ENCODE measurements at regions not wholly inside any gene's neighbourhood (a gene's known extent, or its start where the extent isn't known, plus 50 kb on each side); places are given as distances from the start of the nearest gene placed in this dataset.

DNA sequence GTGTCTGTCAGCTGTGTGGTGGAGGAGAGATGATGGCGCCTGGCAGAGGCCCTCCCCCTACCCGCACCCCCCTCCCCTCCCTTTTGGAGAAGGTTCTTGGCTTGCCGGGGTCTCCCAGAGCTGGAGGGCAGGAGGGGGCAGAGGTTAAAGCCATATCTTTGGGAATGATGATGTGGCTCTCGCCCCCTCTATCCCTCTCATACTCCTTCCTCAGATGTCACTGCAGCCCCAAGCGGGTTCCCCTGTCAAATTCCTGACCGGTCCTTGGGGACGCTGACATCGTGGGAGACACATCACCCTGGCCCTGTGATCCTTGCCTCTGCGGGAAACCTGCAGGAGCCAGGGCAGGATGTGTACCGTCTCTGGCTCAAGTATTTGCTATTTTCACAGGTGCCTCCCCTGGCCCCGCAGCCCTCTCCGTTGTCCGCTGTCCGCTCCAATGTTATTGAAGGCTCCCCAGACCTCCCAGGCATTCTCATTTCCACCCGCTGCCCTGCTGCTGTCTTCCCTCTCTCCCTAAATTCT lies 109.5 kb downstream of the FOXD1 start:
- no peak for DNase-seq (ENCODE audit: low spot score)

DNA sequence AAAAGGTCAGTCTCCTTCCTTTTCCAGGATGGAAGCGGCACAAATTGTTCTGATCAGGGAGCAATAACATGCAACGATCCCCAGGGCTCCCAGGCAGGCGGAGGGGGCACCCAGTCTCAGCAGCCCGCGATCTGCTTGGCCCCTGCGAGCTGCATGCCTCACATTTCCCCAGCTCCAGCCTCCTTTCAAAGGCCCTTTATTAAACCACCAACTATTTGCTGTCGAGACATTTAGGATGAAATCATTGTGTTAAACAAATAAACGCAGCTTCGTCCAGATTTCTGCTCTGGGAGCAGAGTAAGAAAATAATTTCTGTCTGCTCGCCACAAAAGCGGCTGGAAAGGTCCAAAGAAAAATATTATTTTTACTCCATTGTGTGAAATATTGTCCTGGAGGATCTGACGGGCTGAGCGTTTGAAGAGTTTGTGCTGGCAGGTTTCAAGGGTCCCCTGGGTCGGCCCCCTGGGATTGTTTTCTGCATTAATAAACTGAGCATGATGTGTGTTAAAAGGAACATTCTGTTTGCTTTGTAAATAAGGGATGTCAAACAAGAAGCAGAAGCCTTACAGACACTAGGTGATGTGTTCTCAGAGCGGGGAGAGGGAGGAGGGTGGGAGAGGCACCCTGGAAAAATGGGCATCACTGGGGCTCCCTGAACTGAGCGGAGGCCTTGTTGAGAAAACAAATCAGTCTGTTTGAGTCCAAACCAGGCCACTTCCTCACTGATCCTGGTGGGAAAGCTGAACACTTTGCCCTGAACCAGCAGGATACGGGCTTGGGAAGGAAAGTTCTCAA lies 110.1 kb downstream of the FOXD1 start:
- DNase-seq (ENCODE audit: low spot score): no peak

DNA sequence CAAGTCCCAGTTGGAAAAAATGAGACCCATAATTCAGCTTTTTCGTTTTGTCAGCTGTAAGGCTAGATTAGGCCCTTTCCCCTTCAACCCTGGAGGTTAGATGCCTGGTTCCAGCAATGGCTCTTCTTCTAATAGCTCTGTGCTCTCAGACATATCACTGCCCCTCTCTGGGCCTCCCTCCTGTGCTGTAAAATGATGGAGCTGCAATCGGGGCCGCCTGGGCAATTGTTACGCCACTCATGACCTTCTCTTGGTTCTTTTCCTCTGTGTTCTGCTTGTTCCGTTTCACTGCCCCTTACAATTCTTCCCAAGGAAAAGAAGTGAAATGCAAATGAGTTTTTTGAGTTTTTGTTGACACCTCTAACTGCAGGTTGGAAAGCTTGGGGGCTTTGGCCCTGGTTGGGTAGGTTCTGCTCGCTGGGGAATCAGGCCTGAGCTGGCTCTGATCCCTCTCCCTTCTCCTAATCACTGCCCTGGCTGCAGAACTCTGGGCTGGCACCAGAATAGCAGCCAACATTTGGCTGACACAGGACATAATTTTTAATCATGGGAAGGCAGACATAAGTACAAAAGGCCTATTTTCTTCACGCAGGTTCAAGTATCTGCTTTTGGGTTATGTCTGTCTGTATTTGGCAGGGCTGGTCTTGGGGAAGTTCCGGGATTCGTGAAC lies 110.9 kb downstream of the FOXD1 start:
- DNase-seq (ENCODE audit: low spot score): no peak

DNA sequence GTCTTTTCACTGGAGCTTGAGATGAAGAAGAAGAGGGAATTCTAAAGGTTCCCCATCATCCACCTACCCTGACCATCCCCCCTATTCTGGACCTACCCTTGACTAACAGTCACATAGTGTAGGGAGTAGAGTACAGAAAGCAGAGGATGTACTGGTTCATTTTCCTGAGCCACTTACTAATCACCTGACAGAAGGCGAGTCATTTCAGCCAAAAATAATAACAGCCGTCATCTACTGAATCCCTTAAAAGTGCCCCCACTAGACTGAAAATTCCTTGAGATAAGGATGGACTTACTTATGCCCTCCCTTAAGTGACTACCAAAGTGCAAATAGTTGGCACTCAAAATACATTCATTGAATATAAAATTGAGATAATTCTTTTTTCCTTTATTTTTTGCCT lies 112.2 kb downstream of the FOXD1 start:
- DNase-seq (ENCODE audit: low spot score): no peak

DNA sequence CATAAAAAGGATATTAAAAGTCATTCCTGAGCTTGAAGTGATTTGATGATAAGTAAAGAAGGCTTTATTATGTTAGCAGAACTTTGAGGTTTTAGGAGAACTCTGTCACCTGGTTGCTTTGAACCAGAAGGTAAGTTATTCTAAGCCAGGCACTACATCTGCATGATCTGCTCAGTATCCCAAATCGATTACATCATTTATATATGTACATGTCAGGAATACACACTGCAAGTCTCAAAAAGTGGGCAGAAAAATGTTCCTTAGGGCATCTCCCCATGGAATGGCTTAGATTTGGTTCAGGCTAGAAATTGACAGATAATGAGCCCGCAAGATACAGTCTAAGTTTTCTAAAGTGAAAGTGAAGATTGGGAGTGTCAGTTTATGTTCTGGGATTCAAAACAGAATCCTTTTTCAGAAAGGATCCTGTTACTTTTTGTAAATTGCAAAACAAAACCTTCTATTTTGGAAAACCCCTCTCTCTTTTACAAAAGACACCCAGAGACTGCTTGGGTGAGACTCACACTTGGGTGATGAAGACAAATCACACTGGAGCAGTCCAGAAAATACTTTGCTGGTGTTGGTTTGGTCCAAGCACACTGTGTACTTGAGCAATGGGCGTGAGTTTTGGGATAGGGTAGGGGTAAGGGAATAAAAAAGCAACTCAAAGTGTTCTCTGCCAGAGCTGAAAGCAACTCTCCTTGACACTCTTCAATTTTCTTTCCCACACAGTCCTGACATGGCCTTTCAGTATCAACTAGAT lies 114.5 kb downstream of the FOXD1 start:
- no peak for DNase-seq (ENCODE audit: low spot score)

DNA sequence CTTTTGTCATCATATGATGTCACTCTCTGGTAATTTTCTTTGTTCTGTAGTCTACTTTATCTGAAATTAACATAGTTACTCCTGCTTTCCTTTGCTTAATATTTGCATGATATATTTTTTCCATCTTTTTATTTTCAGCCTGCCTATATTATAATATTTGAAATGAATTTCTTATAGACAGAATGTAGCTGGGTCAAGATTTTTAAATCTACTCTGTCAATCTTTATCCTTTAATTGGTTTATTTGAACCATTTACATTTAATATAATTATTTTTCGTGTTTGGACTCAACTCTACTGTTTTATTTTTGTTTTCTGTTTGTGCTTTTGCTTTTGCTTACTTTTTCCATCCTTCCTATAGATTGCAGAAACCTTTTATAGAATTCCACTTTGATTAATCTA lies 118.0 kb downstream of the FOXD1 start:
- DNase-seq (ENCODE audit: low spot score): no peak

DNA sequence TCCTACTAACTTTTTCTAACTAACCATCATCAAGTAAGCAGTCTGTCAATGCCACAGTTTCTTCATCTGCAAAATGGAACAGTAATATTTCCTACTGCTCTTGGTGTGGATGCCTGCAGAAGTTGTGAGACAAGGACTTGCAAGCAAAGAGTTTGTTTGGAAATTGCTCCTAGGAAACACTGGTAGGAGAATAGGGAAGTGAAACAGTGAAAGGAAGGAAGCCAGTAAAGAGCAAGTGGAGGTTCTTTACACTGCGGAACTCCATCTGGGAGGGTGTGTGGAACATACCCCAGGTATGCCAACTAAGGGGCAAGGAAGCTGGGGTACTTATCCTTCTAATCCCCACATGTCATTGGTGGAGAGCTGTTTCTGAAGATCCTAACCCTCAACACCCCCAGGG lies 119.9 kb downstream of the FOXD1 start:
- DNase-seq (ENCODE audit: low spot score): no peak

DNA sequence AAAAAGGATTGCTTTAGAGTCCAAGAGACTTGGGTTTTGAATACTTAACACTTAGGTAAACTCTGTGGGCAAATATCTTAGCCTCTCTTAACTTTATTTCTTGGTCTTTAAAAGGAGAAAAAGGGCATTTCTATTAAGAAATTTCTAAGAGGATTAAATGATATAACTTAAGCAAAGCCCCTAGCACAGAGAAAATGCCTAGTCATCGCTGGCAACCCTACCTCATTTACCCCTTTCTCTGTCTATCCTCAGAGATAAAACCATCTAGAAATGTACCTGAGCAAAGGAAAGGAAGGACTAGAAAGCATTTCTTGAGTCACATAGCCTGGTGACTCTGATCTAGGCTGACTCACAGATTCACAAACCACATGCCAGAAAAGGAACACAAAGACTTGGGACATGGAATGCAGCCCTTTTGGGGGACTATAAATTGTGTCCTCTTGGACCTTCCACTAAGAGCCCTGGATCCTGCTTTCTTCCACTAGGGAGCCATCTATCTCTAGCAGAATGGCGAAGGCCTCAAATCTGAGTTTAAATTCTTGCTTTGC lies 120.6 kb downstream of the FOXD1 start:
- no peak for DNase-seq (ENCODE audit: low spot score)

DNA sequence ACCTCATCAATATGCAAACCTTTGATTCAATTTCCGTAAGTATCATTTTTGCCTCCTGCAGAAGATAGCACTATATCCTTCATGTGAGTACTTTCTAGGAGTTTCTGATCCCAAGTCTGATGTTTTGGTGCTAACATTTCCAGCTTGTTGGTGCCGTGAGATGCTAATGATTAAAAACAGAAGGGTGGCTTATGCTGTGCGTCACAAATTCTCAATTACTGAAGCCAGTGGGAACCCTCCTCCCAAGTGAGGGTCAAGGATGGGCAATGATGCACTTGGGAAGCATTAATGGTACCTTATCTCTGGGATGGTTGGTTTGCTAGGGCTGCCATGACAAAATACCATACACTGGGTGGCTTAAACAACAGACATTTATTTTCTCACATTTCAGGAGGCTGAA lies 123.0 kb downstream of the FOXD1 start:
- DNase-seq (ENCODE audit: low spot score): no peak

DNA sequence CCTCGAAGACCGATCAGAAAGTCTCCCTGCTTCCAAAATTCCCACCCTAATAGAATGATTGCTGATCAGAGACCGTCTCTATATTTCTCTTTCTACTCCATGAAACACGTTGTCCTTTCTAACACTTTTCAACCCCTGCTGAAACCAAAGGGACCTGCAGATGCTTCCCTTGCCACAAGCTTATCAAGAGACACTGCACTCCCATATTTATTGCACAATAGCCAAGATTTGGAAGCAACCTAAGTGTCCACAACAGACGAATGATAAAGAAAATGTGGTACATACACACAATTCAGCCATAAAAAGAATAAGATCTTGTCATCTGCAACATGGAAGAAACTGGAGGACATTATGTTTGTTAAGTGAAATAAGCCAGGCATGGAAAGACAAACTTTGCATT lies 125.1 kb downstream of the FOXD1 start:
- DNase-seq (ENCODE audit: low spot score): no peak

DNA sequence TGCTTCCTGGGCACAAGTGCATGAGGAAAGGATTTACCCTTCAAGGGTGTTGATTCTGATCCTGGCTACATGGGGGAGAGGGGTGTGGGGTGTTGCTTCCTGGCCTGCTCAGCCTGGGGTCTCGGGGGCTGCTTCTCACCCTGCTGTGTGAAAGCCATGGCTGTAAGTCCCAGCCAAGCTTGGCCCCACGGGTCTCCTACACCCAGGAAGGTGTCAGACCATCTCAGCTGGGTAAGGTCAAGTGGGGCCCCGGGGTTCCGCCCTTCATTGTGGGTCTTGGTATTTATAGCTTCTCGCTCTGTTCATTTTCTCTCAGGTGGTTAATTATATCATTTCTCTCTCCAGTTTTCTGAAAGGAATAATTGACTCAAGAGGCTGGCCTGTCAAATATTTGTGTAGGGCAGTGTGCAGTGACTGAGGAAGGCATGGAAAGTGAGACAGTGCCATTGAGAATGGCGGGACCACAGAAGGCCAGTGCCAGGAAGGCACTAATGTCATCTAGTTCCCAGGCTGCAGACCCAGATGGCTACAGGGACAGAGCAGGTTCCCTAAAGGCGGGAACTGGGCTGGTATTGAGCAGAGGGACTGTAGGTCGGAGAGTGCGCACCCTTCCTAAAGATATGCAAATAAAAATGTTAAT lies 126.0 kb downstream of the FOXD1 start:
- no peak for DNase-seq (ENCODE audit: low spot score)

DNA sequence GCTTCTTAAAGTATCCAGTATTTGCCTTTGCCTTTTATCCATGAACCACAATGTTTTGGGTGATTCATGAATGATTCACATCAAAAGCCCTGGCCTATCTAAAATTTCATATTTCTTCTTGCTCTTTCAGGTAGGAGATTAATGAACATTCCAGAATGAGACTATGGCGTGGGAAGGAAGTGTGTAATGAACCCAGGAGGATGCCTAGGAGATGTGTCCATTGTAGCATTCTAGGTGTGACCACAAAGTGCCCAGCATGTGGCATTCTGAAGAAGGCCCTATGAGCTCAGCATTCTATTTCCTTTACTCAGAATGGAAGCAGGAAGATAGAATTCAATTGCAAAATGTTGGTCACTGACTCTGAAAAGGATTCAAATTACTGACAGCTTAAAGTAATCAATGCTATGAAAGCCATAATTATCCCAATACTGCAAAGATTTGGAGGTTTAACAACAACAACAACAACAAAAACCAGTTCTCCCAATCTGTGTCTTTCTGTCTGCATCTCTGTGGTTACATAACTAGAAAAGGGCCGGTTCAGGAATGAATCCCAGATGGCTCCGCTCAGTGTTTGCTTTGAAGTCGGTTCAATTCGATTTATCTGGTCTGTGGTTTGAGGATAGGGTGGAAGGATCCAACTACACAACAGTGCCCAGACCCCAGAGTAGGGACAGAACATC lies 126.7 kb downstream of the FOXD1 start:
- DNase-seq (ENCODE audit: low spot score): no peak

DNA sequence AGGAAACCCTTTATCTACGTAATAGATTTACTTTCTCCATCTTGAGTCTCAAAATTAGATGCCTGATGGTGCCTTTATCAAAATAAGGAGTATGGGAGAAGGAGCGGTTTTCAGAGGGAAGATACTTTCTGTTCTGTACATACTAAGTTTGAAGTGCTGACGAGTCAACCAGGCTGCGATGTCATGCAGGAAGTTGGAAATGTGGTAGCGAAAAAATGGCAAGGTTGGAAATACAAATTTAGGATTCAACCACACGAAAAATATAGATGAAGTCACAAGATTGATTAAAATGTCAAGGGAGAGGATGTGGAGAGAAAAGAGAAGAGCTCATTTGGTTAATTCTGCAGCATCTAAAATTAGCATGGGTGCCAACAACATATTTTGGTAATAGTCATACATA lies 129.5 kb downstream of the FOXD1 start:
- DNase-seq (ENCODE audit: low spot score): no peak

DNA sequence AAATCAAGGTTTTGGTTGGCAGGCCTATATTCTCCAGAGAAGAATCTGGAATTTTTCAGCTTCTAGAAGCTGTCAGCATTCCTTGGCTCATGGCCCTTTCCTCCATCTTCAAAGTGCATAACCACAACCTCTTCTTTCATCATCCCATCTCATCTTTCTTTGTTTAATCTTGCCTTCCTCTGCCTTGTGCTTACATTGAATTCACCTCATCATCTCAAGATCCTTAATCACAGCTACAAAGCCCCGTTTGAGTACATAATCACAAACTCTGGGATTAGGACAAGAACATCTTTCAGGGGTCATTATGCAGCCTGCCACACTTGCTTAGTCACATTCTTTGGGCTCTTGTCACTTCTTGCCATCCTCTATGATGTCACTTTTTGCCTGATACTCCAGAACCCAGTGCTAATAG lies 130.3 kb downstream of the FOXD1 start:
- DNase-seq (ENCODE audit: low spot score): no peak

DNA sequence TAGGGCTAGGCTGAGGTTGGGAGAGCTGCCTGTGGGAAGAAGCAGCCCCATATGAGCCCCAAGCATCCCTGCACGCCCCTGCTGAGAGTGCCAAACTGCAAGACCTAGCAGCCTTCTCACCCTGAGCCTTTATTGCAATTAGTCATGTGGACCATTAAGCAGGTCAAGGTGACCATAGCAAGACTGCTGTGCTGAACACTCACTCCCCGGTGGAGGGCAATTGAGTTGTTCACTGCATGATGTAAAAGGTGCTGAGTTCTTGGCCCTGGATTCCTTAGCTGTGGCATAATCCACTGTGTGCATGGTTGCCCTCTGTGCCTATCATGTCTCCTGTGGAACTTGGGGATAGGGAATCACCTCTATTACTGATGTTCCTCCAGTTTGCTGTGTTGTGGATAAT lies 131.1 kb downstream of the FOXD1 start:
- DNase-seq (ENCODE audit: low spot score): no peak

DNA sequence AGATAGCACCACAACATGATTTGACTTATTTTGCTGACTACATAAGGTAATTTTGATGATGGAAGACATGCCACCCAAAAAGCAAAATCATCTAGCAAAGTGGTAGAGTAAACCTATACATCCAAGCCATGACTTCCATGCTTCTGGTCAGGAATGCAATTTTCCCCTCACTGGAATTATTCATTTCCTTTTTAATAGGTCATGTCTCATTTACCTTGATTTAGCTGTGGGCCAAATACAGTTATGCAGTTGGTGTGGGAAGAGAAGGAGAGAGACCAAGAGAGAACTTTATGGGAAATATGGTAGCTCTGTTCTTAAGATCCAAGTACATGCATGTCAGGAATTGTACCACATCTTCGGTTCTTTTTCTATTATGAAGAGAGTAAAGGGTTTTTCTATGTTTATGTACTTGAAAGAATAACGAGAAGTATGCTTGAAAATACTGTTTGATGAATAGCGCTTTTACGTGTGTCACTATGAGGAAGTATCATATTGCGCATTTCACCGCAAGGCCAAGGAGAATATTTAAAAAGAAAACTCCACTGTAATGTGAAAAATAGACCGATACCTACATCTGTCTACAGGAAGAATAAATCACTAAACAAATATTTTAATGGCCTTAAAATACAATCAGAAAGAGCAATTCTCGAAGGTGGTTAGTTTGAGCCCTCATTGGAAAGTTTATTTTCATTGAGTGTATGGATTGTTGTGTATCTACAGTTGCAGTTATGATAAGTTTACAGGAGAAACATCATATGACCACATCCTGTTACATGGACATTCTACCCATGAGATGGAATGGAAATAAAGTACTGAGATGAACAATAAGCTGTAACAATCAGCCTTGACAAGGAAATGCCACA lies 134.0 kb downstream of the FOXD1 start:
- DNase-seq (ENCODE audit: low spot score): no peak

DNA sequence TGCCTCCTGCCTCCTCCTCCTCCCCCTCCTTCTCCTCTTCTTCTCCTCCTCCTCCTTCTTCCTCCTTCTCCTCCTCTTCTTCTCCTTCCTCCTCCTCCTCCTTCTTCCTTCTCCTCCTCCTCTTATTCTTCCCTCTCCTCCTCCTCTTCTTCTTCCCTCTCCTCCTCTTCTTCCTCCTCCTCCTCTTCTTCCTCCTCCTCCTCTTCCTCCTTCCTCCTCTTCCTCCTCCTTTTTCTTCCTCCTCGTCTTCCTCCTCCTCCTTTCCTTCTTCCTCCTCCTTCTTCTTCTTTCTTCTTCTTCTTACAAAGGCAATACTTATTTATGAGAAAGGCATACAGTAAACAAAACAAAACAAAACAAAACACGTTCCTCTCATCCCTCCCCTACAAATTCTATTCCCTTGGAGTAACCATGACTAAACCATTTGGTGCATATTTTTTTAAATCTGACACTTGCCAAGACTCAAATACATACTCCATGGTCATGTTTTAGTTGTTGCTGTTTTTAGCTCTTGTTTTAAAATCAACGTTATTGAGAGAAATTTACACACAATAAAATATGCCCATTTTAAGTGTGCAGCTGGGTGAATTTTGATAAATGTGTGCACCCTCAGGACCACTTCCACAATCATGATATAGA lies 135.6 kb downstream of the FOXD1 start:
- no peak for DNase-seq (ENCODE audit: low spot score)

DNA sequence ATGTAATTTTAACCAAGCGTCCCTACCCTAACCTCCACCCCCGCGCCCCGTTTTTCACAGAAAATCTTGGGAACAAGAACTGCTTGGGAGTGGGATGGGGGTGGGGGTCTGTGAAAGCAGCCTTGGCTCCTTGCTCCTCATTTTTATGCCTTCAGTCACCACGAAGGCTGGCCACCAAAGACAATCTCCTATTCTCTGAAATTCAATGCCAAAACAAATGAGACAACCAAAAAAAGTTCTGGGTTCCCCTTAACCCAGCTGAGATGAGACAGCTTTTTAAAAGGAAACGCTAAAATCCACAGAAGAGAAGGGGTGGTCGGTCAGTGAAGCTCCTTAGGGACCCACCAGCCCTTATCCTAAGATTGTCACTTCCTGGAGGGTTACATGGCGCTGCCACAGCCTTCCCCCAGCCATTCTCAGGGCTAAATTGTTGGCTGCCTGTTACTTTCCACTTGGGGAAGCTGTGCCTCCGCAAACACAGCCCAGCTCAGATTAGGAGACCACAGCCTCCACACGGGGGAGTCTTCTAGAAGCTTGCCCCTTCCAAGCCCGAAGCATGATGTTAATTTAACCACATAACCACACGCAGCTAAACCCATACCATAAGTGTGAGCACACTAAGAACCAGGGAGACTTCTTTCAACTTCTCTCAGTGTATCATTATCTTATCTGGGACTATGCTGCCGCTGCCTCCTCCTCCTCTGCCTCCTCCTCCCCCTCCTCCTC lies 136.3 kb downstream of the FOXD1 start:
- DNase-seq (ENCODE audit: low spot score): no peak

Measured in HuH-7 (cell line).